Small intestine (tissue), 7 donors: ENCODE measurements at regions not wholly inside any gene's neighbourhood (a gene's known extent, or its start where the extent isn't known, plus 50 kb on each side); places are given as distances from the start of the nearest gene placed in this dataset.

Source experiments
- DNase-seq, 2 donors: peaks; one replicate each; pipeline versions ENCODE4 v3.0.0 to v3.0.0-alpha.2; 2013
- FAIRE-seq: peaks from 2 replicates; lab custom pipeline; 2012; peaks lifted over from hg19 to GRCh38; lab: Jason Lieb, UNC
- H3K27ac ChIP-seq, 3 donors: one replicate each; pipeline ENCODE4 v1.5.1; 2013; ENCODE audit warnings: low read length in 2 of 3, mild to moderate bottlenecking in 2 of 3, control low read depth in 1 of 3, inconsistent platforms in 1 of 3, low read depth in 1 of 3, moderate library complexity in 1 of 3
- H3K27me3 ChIP-seq, 3 donors: one replicate each; pipeline ENCODE4 v1.6.1; 2013; ENCODE audit warnings: low read length in 3 of 3, inconsistent platforms in 1 of 3; ENCODE audit not compliant: control insufficient read depth in 3 of 3, insufficient read depth in 3 of 3
- H3K36me3 ChIP-seq, 3 donors: one replicate each; pipeline ENCODE4 v1.6.1; 2013; ENCODE audit warnings: low read length in 3 of 3, inconsistent platforms in 1 of 3, low read depth in 1 of 3, mild to moderate bottlenecking in 1 of 3, moderate library complexity in 1 of 3; ENCODE audit not compliant: control insufficient read depth in 3 of 3, insufficient read depth in 2 of 3
- H3K4me1 ChIP-seq, 3 donors: one replicate each; pipeline ENCODE4 v1.6.1; 2013; ENCODE audit warnings: low read length in 2 of 3, inconsistent platforms in 1 of 3, low read depth in 1 of 3, mild to moderate bottlenecking in 1 of 3, moderate library complexity in 1 of 3; ENCODE audit not compliant: control insufficient read depth in 3 of 3, insufficient read depth in 2 of 3
- H3K4me3 ChIP-seq, 3 donors: one replicate each; pipeline ENCODE4 v1.5.1; 2013; ENCODE audit warnings: low read length in 3 of 3, control low read depth in 1 of 3, inconsistent platforms in 1 of 3, low read depth in 1 of 3, mild to moderate bottlenecking in 1 of 3, moderate library complexity in 1 of 3
- H3K9me3 ChIP-seq, 2 donors: one replicate each; pipeline ENCODE4 v1.6.1; 2013; ENCODE audit warnings: low read depth in 1 of 2, low read length in 1 of 2; ENCODE audit not compliant: control insufficient read depth in 2 of 2, insufficient read depth in 1 of 2
- WGBS, 3 donors: extraction: QIAGEN DNeasy Blood & Tissue Kit; methylation state at CpG; one replicate each; pipeline ENCODE4 v1.1.7; 2013; 5-methylcytosine and 5-hydroxymethylcytosine counted together
- donor health status: healthy with polysubstance abuse.
- donor health status: control.
- donor health status: control.
- donor health status: Bipolar disorder and iron deficiency.
- donor health status: healthy.

DNA sequence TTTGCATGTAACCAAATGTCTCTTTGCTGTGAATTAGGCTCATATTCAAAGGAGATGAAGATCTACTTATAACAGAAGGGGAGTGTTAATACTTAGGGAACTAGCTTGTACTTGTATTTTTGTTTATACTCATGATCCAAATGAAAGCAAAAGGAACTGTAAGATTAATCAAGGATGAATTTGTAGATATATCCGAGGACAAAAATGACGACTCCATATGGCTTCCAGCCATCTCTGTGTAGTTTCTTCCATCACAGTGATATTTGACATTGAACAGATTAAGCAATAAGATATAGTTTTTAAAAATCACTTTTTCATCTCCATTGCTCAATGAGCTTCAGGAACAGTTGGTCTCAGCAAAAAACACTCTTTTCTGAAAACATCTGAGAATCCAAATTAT lies 257.4 kb upstream of the CAMK1G start:
- Histone ChIP-seq H3K27ac (no peak overlapping the region), H3K4me3 (no peak overlapping the region), H3K9me3 (no peaks in the 10 kb centered on the region), H3K4me1 (no peaks in the 10 kb centered on the region), H3K36me3 (no peaks in the 10 kb centered on the region), H3K27me3 (no peaks in the 10 kb centered on the region)
- 56 to 84% (median 73%) methylated on average over 2 of the region's 2 CpGs for WGBS, 3 donors
- no peak for FAIRE-seq
- DNase-seq, result no peak

DNA sequence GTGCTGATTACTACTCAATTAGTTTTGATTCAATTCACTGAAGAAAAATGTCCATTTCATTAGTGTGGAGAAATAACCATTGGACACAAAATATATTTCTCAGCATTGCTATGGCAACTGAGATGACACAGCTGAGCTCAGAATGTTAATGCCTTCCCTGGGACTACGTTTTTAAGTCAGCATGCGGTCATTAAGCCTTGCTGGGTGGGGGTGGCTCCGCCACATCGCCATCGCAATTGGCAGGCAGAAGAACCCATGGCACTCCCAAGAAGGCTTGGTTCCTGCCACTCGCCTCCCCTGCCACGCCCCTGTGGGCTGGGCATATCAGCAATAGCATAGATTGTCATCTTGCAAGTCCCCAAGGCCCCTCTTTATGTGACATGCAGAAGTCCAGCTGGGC lies 256.7 kb upstream of the CAMK1G start:
- Histone ChIP-seq H3K27me3 (no peaks in the 10 kb centered on the region), H3K4me3 (no peak overlapping the region), H3K27ac (no peak overlapping the region), H3K9me3 (no peaks in the 10 kb centered on the region), H3K4me1 (no peaks in the 10 kb centered on the region), H3K36me3 (no peaks in the 10 kb centered on the region)
- 66 to 72% (median 67%) methylated on average over 7 of the region's 7 CpGs for WGBS, 3 donors
- FAIRE-seq (no peak), DNase-seq (no peak)

DNA sequence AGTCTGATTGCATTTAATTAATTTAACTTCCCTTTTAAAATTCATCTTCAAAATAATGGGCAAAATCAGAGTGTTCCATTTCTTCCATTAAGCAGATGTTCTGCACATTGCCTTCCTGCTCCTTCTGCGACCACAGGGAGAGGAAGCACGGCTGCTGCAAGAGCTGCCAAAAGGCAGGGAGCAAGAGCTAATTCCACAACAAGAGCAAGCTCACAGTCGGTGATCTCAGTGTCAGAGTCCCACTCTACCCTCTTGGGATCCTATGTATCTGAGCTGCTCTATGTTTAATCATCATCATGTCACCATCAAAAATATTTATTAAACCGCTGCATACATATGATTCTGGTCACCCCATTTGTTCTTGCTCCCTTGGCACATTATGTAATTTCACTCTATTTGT lies 255.3 kb upstream of the CAMK1G start:
- H3K9me3 ChIP-seq, result no peaks in the 10 kb centered on the region
- WGBS, 3 donors, result 45 to 75% (median 58%) methylated on average over 4 of the region's 4 CpGs
- no peaks in the 10 kb centered on the region for H3K4me1 ChIP-seq
- no peak overlapping the region for H3K27ac ChIP-seq
- no peak overlapping the region for H3K4me3 ChIP-seq
- DNase-seq, result no peak
- H3K27me3 ChIP-seq, result no peaks in the 10 kb centered on the region
- no peaks in the 10 kb centered on the region for H3K36me3 ChIP-seq
- FAIRE-seq, result no peak

DNA sequence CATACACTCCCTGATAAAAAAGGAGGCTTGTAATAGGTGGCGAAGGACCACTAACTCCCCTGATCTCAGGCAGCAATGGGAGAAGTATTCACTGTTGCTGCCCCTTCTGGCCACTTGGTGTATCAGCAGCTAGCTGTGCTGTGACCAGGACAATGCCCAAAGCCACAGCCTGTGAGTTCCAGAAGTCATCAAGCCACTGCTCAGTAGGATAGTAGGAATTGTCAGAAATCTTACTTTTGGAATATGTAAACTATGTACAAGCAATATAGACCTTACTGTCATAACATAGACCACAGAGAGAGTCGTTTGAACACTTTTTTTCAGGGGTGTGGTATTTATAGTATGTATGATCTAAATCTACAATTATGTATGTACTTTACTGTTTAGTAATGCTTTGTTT lies 248.3 kb upstream of the CAMK1G start:
- Histone ChIP-seq H3K9me3 (no peaks in the 10 kb centered on the region), H3K4me1 (no peaks in the 10 kb centered on the region), H3K4me3 (no peak overlapping the region), H3K36me3 (no peaks in the 10 kb centered on the region), H3K27ac (no peak overlapping the region), H3K27me3 (no peaks in the 10 kb centered on the region)
- DNase-seq (peak; percentile 16 to 22), FAIRE-seq (no peak)
- 18 to 42% (median 19%) methylated on average over 2 of the region's 2 CpGs for WGBS, 3 donors

DNA sequence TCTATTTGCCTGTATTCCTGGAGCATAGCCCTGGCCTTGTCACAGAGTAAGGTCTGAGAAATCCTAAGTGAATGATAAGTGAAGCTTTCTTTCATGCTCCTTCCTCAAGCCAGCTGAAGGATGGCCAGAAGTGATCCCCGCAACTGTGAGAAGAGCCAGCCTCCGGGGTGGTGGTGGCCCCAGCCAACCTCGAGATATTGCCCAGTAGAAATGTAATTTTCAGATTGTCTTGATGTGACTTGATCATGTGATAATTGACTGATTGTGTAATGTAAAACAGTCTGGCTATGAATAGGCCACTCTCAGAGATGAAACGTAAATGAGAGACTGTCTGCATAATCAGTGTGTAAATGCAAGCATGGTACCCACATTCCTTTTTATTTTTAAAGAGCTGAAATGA lies 242.4 kb upstream of the CAMK1G start:
- Histone ChIP-seq H3K27me3 (peaks cover 0 to 12% (median 0%) of the 10 kb centered on the region in 3 donors), H3K4me1 (peaks cover 0 to 7% (median 3%) of the 10 kb centered on the region in 3 donors), H3K9me3 (no peaks in the 10 kb centered on the region), H3K4me3 (no peak overlapping the region), H3K27ac (no peak overlapping the region), H3K36me3 (no peaks in the 10 kb centered on the region)
- DNase-seq (no peak), FAIRE-seq (no peak)
- 21 to 35% (median 33%) methylated on average over 4 of the region's 4 CpGs for WGBS, 3 donors

DNA sequence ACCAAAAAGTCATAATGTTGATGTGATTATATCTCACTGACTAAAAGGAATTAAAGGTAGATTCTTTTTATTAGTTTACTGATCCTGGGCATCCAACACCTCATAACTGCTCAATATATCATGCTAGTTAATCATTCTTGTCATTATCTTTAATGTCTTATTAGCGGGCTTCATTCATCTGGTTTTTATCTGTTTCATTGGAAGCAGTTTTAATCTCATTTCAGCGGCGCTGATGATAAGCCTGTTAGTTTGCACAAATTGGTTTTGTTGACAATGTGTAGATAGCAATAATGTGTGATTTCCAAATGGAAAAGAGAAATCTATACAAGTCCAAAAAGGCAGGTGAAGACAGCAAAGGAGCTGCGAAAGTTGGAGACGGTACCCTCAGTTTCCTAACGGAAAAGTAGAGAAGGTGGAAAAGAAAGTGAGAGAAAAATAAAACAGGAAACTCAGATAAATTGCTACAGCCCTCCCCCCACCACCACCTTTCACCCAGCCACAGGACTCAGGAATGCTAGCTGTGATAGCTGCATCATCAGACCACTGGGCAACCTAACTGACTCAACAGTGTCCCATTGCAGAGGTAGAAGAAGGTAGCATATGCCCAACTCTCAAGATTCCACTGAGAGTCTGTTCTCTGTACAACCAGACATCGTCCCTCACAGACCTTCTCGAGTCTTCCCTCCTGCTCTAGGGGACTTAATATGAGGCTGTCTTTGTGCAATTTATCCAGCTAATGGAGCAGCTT lies 241.7 kb upstream of the CAMK1G start:
- 16 to 60% (median 26%) methylated on average over 8 of the region's 8 CpGs for WGBS, 3 donors
- H3K9me3 ChIP-seq, result no peaks in the 10 kb centered on the region
- H3K36me3 ChIP-seq, result no peaks in the 10 kb centered on the region
- no peak overlapping the region for H3K4me3 ChIP-seq
- H3K27me3 ChIP-seq, result peaks cover 0 to 12% (median 0%) of the 10 kb centered on the region in 3 donors
- H3K4me1 ChIP-seq, result peaks cover 0 to 7% (median 3%) of the 10 kb centered on the region in 3 donors
- DNase-seq (no peak), FAIRE-seq (no peak)
- no peak overlapping the region for H3K27ac ChIP-seq

DNA sequence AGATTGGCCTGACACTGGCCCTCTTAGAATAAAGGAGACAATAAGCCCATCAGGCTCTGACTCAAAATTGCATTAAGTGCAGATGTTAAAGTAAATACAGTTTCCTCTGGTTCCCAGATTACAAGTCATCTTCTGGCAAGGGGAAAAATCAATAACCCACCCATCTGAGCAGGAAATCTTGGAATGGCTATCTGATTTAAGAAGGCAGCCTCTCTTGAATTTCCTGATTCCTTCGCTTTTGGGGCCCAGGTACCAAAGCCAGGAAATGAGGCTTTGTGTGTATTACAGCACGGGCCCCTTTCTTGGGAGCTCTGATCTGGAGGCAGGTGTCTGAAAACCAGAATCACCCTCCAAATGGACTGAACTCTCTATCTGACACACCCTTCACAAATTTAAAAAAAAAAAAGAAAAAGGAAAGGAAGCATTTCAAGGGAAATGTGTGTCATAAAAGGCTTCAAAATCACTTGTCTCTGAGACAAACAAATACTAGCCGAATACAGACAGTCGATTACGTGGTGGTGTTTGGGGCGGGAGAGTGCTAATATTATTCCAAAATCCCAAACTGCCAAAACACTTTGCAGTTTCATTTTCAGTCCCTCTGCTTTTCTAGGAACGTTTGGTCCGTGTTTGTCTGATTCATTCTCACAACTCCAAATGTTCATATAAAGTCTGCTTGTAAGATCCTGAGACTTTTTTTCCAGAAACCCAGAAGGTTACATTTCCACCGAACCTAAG lies 240.9 kb upstream of the CAMK1G start:
- Histone ChIP-seq H3K4me1 (peaks cover 0 to 7% (median 3%) of the 10 kb centered on the region in 3 donors), H3K9me3 (no peaks in the 10 kb centered on the region), H3K27ac (no peak overlapping the region), H3K27me3 (peaks cover 0 to 12% (median 0%) of the 10 kb centered on the region in 3 donors), H3K4me3 (no peak overlapping the region), H3K36me3 (no peaks in the 10 kb centered on the region)
- FAIRE-seq, result no peak
- DNase-seq, result no peak
- 13 to 36% (median 32%) methylated on average over 9 of the region's 9 CpGs for WGBS, 3 donors

DNA sequence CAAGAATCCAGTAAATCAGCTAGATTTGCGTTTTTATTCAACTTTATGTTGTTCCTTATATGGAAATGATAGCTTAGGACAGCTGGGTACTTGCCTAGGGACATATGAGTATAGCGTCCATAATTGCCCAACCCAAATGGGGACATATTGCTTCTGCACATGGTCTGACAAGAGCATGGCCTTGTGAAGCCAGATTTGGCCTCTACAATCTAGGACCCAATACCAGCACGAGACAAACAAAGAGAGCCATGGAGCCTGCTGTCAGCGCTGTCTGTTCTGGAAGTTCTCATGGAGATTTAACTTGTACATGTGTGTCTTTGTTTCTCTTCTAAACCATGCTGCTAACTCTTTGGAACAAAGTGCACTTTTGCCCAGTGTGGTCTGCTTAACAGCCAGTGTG lies 240.0 kb upstream of the CAMK1G start:
- Histone ChIP-seq H3K27me3 (peaks cover 0 to 12% (median 0%) of the 10 kb centered on the region in 3 donors), H3K4me1 (peaks cover 0 to 7% (median 3%) of the 10 kb centered on the region in 3 donors), H3K36me3 (no peaks in the 10 kb centered on the region), H3K4me3 (no peak overlapping the region), H3K9me3 (no peaks in the 10 kb centered on the region), H3K27ac (no peak overlapping the region)
- FAIRE-seq, result no peak
- WGBS, 3 donors, result 82 to 85% (median 84%) methylated on average over 4 of the region's 4 CpGs
- DNase-seq, result no peak
